ENCODE measurements at regions not wholly inside any gene's neighbourhood (a gene's known extent, or its start where the extent isn't known, plus 50 kb on each side); places are given as distances from the start of the nearest gene placed in this dataset.

DNA sequence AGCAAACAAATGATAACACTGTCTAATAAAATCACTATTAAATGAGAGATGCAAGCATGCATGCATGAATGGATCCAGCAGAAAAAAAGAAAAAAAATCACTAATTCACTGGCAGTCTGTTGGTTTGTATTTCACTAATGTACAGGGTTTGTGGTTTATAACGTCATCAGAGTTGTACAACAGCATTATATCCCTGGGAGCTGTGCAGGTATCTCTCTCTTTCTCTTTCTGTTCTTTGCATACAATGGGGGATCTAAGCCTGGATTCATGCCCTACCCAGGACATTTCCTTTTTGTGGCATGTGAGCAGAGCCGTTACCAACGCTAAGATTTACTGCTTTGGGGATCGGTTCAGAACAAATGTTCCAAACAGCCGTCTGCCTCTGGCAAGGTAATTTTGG, 229.5 kb downstream of the SOX2 start:
- no peak for TF ChIP-seq EZH2 (IDR thresholded peaks at IDR 0.05; ENCODE audit: insufficient read depth, poor library complexity, severe bottlenecking)
- no peak for TF ChIP-seq EZH2phosphoT487 (IDR thresholded peaks at IDR 0.05; ENCODE audit: insufficient read depth, low read depth)

Measured in GM23248 (cell line).